ENCODE measurements at regions not wholly inside any gene's neighbourhood (a gene's known extent, or its start where the extent isn't known, plus 50 kb on each side); places are given as distances from the start of the nearest gene placed in this dataset.

- TF ChIP-seq, protein P1, sequence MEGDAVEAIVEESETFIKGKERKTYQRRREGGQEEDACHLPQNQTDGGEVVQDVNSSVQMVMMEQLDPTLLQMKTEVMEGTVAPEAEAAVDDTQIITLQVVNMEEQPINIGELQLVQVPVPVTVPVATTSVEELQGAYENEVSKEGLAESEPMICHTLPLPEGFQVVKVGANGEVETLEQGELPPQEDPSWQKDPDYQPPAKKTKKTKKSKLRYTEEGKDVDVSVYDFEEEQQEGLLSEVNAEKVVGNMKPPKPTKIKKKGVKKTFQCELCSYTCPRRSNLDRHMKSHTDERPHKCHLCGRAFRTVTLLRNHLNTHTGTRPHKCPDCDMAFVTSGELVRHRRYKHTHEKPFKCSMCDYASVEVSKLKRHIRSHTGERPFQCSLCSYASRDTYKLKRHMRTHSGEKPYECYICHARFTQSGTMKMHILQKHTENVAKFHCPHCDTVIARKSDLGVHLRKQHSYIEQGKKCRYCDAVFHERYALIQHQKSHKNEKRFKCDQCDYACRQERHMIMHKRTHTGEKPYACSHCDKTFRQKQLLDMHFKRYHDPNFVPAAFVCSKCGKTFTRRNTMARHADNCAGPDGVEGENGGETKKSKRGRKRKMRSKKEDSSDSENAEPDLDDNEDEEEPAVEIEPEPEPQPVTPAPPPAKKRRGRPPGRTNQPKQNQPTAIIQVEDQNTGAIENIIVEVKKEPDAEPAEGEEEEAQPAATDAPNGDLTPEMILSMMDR (IDR thresholded peaks at IDR 0.05): no peak
- no peak for TF ChIP-seq POLR2A (IDR thresholded peaks at IDR 0.05)
Observed at GRCh38 chr18:14958701-14959100, 210.7 kb downstream of the ANKRD30B start.

Measured in esophagus squamous epithelium (tissue), 4 donors.